ENCODE measurements at regions not wholly inside any gene's neighbourhood (a gene's known extent, or its start where the extent isn't known, plus 50 kb on each side); places are given as distances from the start of the nearest gene placed in this dataset.

- Histone ChIP-seq H3K27me3 (no peaks in the 10 kb centered on the region), H3K4me1 (no peaks in the 10 kb centered on the region), H3K4me3 (no peak overlapping the region), H3K27ac (no peak overlapping the region), H3K9me3 (no peaks in the 10 kb centered on the region), H3K36me3 (no peaks in the 10 kb centered on the region)
- no peak for TF ChIP-seq POLR2AphosphoS5 (IDR thresholded peaks at IDR 0.05)
- no peak for TF ChIP-seq EP300 (IDR thresholded peaks at IDR 0.05)
- no peak for TF ChIP-seq POLR2A (IDR thresholded peaks at IDR 0.05)
- TF ChIP-seq CTCF (IDR thresholded peaks at IDR 0.05): no peak
- intact Hi-C loops (cut with DNase I): no loop called here
- no peak for DNase-seq
- WGBS, 2 donors: 64 to 66% methylated on average over 6 of the region's 6 CpGs
Observed at GRCh38 chr9:109557481-109557880, 59.4 kb upstream of the PTPN3 start.

- Histone ChIP-seq H3K36me3 (no peaks in the 10 kb centered on the region), H3K4me3 (no peak overlapping the region), H3K27ac (no peak overlapping the region), H3K4me1 (no peaks in the 10 kb centered on the region), H3K9me3 (no peaks in the 10 kb centered on the region), H3K27me3 (no peaks in the 10 kb centered on the region)
- TF ChIP-seq CTCF (IDR thresholded peaks at IDR 0.05): no peak
- no peak for TF ChIP-seq POLR2AphosphoS5 (IDR thresholded peaks at IDR 0.05)
- no peak for TF ChIP-seq EP300 (IDR thresholded peaks at IDR 0.05)
- no peak for TF ChIP-seq POLR2A (IDR thresholded peaks at IDR 0.05)
- WGBS, 2 donors: 84 to 85% methylated on average over 5 of the region's 5 CpGs
- no peak for DNase-seq
- intact Hi-C loops (cut with DNase I): no loop called here
Observed at GRCh38 chr9:109558718-109559151, 60.6 kb upstream of the PTPN3 start.

- Histone ChIP-seq H3K27me3 (peaks cover 0 to 3% (median 0%) of the 10 kb centered on the region in 3 donors), H3K9me3 (no peaks in the 10 kb centered on the region), H3K36me3 (no peaks in the 10 kb centered on the region), H3K27ac (no peak overlapping the region), H3K4me3 (no peak overlapping the region), H3K4me1 (no peaks in the 10 kb centered on the region)
- 69 to 83% methylated on average over 9 of the region's 9 CpGs for WGBS, 2 donors
- intact Hi-C loops (cut with DNase I): no loop called here
- no peak for DNase-seq
- TF ChIP-seq EP300 (IDR thresholded peaks at IDR 0.05): no peak
- no peak for TF ChIP-seq CTCF (IDR thresholded peaks at IDR 0.05)
- TF ChIP-seq POLR2AphosphoS5 (IDR thresholded peaks at IDR 0.05): no peak
- no peak for TF ChIP-seq POLR2A (IDR thresholded peaks at IDR 0.05)
Observed at GRCh38 chr9:109560470-109561132, 62.5 kb upstream of the PTPN3 start.

- 62 to 63% methylated on average over 4 of the region's 4 CpGs for WGBS, 2 donors
- TF ChIP-seq CTCF (IDR thresholded peaks at IDR 0.05): no peak
- no peak for TF ChIP-seq POLR2A (IDR thresholded peaks at IDR 0.05)
- TF ChIP-seq POLR2AphosphoS5 (IDR thresholded peaks at IDR 0.05): no peak
- TF ChIP-seq EP300 (IDR thresholded peaks at IDR 0.05): no peak
- H3K4me1 ChIP-seq: no peaks in the 10 kb centered on the region
- intact Hi-C loops (cut with DNase I): no loop called here
- peaks cover 0 to 8% (median 0%) of the 10 kb centered on the region in 3 donors for H3K27me3 ChIP-seq
- no peak overlapping the region for H3K27ac ChIP-seq
- no peak overlapping the region for H3K4me3 ChIP-seq
- no peaks in the 10 kb centered on the region for H3K36me3 ChIP-seq
- no peak for DNase-seq
- no peaks in the 10 kb centered on the region for H3K9me3 ChIP-seq
Observed at GRCh38 chr9:109561137-109561536, 63.0 kb upstream of the PTPN3 start.

- no peak for DNase-seq
- peaks cover 0 to 10% (median 0%) of the 10 kb centered on the region in 3 donors for H3K27me3 ChIP-seq
- no peak for TF ChIP-seq POLR2A (IDR thresholded peaks at IDR 0.05)
- TF ChIP-seq POLR2AphosphoS5 (IDR thresholded peaks at IDR 0.05): no peak
- TF ChIP-seq EP300 (IDR thresholded peaks at IDR 0.05): no peak
- 79 to 88% methylated on average over 2 of the region's 2 CpGs for WGBS, 2 donors
- H3K9me3 ChIP-seq: peaks cover 0 to 6% (median 0%) of the 10 kb centered on the region in 4 donors
- no peaks in the 10 kb centered on the region for H3K4me1 ChIP-seq
- no peaks in the 10 kb centered on the region for H3K36me3 ChIP-seq
- H3K4me3 ChIP-seq: no peak overlapping the region
- intact Hi-C loops (cut with DNase I): no loop called here
- no peak overlapping the region for H3K27ac ChIP-seq
Observed at GRCh38 chr9:109568089-109568488, 70.0 kb upstream of the PTPN3 start.
